Glomerular endothelial cell (primary cell): ENCODE measurements at regions not wholly inside any gene's neighbourhood (a gene's known extent, or its start where the extent isn't known, plus 50 kb on each side); places are given as distances from the start of the nearest gene placed in this dataset.
"Not testable (repeated sequence)": the region's sequence is repeated elsewhere in the genome, so short reads cannot be mapped to it uniquely, and the experiment has no call there.

Experiments
- DNase-seq: peaks from one replicate; pipeline ENCODE4 v3.0.0-alpha.2; 2011; ENCODE audit warnings: low read depth, low spot score; ENCODE audit errors: extremely low read depth

- DNase-seq = no peak
Measured at GRCh38 chr20:59458645-59459044, 145.7 kb upstream of the PHACTR3 start.

DNA sequence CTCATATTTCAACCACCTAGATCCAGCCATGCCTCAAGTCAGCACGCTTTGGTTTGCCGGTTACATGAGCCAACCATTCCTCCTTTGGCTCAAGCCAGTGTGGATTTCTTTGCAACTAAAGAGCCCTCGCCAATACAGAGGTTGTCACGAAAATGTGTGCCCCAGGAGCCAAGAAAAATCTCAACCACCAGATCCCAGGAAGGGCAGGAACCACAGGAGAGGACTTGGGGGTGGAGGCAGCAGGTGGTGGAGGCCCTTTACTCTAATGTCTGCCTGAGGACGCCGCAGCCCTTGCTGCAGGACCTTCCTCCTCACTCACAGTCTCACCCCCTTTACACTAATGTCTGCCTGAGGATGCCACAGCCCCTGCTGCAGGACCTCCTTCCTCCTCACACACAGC is 144.8 kb upstream of the PHACTR3 start:
- DNase-seq = no peak

GRCh38 chr20:59460352-59460751 is 144.0 kb upstream of the PHACTR3 start:
- DNase-seq = no peak

- DNase-seq = no peak
Measured at GRCh38 chr20:59461526-59461925, 142.8 kb upstream of the PHACTR3 start.

- no peak for DNase-seq
Measured at GRCh38 chr20:59462249-59462648, 142.1 kb upstream of the PHACTR3 start.

DNA sequence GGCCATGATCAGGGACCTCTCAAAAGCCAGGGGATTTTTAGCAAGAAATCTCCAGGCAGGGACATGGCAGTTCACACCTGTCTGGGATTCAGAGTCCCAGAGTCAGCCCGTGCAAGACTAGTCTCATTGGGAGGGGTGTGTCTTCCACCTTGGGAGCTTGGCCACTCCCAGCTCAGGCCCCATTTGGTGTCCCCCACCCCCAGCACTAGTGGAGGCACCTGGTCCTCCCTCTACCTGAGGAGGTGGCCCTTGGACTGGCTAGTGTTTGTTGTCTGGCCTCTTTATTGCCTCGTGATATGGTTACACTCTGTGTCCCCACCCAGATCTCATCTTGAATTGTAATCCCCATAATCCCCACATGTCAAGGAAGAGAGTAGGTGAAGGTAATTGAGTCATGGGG is 140.8 kb upstream of the PHACTR3 start:
- DNase-seq = no peak

- DNase-seq = no peak
Measured at GRCh38 chr20:59466107-59466815, 138.1 kb upstream of the PHACTR3 start.

DNA sequence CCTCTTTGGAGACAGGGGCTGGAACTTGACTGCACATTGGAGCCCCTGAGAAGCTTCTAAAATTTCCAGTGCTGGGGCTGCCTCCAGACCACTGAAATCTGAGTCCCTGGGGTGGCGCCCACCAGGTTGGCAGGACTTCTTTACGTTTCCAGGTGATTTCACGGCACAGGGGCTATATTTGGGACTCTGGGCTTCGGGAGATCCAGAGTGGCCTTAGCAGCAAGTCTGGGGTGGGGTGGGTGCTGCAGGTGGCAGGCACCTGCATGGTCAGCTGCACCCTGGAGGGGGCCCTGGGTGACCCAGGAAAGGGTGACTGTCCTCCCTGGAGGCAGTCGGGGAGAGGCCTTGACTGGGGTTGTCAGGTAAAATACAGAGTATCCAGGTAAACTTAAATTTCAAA is 135.5 kb upstream of the PHACTR3 start:
- no peak for DNase-seq

DNA sequence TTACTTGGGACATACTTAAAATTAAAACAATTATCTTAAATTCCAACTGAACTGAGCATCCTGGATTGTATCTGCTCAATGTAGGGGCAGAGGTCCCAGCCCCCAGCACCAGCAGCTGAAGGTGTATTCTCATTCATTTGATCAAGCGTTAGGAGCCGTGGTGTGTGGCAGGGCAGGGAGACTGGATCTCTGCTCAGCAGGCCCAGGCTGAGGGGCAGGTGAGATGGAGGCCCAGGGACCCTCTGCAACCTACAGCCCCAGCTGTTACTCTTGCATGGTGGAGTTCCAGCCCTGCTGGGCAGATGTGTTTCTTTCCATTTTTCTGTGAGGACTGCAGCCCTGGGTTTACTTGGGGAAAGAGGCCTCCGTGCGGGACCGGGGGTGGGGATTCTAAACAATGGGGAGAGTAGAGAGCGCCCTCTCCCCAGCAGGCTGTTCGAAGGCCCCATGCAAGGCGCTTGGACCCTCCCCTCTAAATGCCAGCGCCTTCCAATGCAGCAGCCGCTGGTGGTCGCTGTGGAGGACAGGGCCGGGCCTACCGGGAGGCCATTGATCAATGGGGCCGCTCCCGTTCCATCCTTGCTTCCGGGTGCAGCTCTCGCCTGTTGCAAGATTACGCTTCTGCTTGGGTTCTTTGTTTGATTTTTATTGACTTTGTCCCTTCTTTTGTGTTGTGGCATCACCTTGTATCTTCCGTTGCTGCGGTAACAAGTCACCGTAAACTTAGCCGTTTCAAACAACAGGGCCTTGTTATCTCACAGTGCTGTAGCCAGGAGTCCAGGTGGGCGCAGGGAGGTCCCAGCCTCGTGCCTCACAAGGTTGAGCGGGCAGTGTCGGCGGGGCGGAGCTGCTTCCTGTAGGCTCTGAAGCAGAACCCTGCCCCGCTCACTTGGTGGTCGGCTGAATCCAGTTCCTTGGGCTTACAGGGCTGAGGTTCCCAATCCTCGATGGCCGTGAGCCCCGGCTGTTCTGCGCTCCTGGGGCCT is 134.8 kb upstream of the PHACTR3 start:
- DNase-seq = no peak

DNA sequence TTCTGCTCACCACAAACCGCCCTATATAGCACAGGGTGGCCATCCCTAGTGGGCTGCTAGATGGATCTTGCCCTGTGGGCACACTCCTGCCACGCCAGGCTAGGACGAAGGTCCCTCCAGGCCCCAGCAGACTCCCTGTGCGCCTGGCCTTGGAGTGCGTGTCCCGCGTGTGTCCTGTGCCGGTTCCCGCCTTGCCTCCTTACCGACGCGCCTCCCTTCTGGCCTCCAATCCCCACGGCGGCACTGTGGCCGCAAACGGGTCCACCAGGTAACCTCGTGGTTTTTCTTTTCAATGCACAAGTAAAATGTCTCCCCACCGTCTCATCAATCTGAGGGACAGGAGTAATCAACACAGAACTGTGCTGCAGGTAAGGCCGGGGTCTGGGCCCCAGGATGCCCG is 133.8 kb upstream of the PHACTR3 start:
- DNase-seq = no peak

- DNase-seq = no peak
Measured at GRCh38 chr20:59471653-59472421, 132.5 kb upstream of the PHACTR3 start.

DNA sequence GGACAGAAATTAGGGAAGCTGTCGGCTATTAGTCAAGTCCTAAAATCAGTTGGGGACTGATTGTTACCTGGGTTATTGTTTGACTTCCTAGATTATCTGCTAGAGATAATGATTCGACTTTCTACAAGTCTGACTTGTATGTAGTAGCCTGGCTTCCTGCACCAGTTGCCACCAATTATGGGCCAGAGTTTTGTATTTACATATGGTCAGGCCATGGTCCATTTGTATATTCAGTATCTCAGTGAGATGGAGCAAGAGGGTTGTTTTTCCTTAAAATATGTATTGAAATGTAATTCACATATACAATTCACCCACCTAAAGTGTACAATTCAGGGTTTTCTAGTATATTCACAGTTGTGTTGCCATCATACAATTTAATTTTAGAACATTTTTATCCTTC is 130.6 kb upstream of the PHACTR3 start:
- no peak for DNase-seq

GRCh38 chr20:59481067-59481466 is 123.3 kb upstream of the PHACTR3 start:
- DNase-seq = no peak

GRCh38 chr20:59481477-59482018 is 122.8 kb upstream of the PHACTR3 start:
- DNase-seq = no peak

DNA sequence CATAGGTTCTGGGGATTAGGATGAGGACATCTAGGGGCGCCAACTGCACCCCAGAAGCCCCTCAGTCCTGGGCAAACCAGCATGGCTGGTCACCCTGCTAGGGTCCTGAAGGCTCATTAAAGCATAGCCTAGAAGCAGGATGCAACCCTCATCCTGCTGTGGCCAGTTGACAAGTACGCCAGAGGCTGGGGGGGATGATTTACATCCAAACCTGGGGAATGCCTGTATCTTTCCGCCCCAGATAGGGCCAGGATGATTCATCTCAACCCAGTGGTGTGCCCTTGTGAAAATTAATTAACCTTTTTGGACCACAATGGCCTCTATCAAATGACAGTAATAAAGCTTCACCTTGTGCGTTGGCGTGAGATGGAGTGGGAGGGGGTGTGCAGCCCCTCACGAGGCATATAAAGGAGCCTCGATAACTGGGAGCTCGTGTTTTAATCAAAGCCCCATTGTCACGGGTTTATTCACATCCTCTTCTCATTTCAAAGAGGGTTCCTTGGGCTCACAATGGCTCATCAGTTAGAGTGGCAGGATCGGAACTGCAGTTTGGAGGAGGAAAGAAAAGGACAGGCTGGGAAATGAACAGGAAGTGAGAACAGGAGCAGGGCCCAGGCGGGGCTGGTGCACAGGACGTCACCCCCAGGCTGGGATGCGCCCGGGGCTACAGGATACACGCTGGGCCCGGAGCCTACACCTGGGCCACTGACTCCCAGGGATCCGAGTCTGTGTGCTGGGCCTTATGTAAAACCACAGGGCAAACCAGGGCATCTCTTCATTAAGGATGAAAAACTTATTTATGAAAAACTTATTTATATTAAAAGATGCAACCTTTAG is 121.8 kb upstream of the PHACTR3 start:
- no peak for DNase-seq

DNA sequence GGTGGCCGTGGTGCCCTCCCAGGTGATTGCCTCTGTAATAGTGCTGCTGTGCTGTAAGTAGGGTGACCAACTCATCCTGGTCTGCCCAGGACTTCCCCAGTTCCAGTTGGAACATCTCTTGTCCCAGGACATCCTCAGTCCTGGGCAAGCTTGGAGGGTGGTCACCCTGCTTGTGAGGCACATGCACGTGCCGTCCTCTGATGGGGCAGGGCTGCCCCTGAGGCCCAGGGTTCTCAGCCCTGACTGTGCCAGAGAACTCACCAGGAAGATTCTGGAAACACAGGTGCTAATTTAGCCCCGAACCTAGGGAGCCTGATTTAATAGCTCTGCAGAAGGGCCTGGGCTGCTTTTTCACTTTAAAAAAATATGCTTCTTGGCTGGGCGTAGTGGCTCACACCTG is 120.9 kb upstream of the PHACTR3 start:
- DNase-seq = no peak

DNA sequence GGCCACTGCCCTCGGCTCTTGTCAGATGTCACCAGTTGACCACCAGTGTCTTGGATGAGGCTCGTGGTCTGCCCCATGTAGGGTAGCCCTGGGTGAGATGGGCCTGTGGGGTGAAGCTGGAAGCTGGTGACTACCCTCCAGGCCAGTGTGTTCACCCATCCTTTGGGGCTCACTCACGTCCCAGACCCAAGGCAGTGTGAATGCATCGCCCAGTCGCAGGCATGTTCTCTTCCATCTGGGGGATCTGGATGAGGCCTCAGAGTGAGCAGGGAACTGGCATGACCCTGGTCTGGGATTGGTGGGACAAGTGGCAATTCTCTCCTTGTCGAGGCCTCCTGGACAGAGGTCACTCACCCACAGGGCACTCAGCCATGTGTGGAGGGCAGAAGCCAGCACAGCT is 120.1 kb upstream of the PHACTR3 start:
- no peak for DNase-seq

- DNase-seq = no peak
Measured at GRCh38 chr20:59485576-59486454, 118.5 kb upstream of the PHACTR3 start.

- not testable (repeated sequence) for DNase-seq
Measured at GRCh38 chr20:59488459-59488858, 115.9 kb upstream of the PHACTR3 start.
